GM19395 (cell line): ENCODE measurements at regions not wholly inside any gene's neighbourhood (a gene's known extent, or its start where the extent isn't known, plus 50 kb on each side); places are given as distances from the start of the nearest gene placed in this dataset.
A peak's percentile ranks its signal among the peaks of the same experiment; 100 is the strongest.
"Not testable (repeated sequence)": the region's sequence is repeated elsewhere in the genome, so short reads cannot be mapped to it uniquely, and the experiment has no call there.

Experiments used
- ATAC-seq: cut with Tn5 transposase; IDR thresholded peaks from one replicate; pipeline ENCODE4 v1.9.1; 2021; ENCODE audit warnings: mild to moderate bottlenecking, moderate library complexity; ENCODE audit not compliant: unreplicated experiment

GRCh38 chr7:124257638-124258308 lies 224.9 kb upstream of the TMEM229A start:
- ATAC-seq = peak; percentile 55

- ATAC-seq = no peak
Measured at GRCh38 chr7:124255041-124255655, 222.3 kb upstream of the TMEM229A start.

- ATAC-seq = no peak
Measured at GRCh38 chr7:124254396-124254795, 221.5 kb upstream of the TMEM229A start.

DNA sequence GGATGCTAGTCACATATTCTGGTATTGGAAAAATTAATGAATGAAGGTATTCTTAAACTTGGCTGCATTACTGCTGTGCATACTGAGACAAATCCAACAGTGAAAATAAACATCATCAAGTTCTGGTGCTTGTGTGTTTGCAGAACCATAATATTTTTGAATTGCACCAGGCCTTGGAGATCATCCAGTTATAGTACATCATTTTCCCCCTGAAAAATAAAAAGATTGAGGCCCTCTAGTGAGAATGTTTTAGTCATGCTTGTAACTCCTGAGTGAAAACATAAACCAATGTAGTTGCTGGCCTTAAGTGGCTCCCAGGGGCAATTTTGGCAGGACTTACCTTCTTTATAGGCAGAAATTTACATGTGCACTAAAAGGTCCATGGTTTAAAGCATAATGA lies 218.8 kb upstream of the TMEM229A start:
- no peak for ATAC-seq

DNA sequence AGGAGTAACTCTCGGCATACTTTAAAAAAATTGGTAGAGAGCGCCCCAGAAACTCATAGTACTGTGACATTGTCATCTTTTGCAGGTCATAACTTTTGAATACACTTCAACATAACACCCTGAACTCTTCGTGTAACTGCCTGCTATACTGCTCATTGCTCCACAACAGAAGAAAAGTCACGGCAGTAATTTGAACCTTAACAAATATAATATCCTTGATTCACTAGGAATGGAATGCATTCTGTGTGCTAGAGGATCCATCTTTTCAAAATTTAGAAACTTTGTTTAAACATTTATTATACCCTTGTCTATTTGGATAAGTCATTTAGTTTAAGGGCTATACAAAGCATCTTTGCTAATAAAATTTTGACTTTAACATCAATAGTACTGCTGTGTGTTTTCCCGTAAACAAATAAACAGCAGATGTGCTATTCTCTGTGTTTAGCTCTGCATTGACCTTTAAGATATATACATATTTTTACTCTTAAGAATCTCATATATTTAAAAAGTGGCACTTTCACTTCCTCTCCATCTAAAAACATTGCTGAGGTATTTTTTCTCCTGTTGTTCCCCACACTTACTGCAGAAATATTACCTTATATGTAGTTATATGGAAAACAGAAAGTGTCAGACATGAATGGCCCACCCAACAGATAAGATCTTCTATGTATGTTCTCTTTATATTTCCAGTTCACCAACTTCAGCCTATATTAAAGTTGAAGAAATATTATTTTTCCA lies 217.6 kb upstream of the TMEM229A start:
- no peak for ATAC-seq

GRCh38 chr7:124247691-124248090 lies 214.8 kb upstream of the TMEM229A start:
- ATAC-seq = no peak

DNA sequence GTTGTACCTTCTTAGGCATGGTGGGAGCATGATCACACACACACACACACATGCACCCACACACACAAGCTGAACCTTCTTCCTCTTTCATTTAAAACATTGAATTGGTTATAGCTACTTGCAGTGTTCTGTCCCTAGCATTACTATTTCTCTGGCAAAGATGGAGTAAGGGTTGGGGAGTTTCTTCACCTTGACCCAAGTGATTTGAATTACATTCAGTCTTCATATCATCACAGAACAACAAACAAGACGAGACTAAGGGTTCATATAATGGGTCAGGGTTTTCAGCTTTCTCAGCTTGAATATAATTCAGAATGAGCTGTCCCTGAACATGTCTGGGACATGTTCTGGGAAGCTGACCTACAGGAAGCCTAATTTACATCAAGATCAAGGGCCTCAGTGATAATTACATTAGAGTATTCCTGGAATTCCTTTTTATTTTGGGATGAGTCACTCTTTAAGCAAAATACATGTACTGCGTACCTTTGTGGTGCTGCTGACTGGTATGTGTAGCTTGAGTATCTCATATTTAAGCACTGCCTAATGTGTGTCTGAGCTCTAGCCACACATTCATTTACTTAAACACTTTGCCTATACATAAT lies 213.5 kb upstream of the TMEM229A start:
- no peak for ATAC-seq

- not testable (repeated sequence) for ATAC-seq
Measured at GRCh38 chr7:124244469-124244868, 211.6 kb upstream of the TMEM229A start.

DNA sequence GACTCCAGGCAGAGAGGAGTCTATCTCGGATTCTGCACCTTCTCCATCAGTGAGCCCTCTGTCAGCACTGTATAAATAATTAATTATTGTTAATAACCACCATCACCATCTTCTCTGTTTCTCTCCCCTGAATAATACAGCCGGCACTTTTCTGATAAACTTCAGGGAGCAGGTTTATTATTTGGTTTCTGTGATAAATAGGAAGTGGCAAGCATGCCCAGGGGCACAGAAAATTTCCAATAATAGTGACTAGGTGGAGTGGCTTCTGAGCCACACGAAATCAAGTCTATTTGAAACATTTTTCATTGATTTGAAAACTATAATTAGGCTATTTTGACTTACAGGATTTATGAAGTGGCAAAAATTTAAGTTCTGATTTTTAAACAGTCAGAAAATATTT lies 186.8 kb upstream of the TMEM229A start:
- no peak for ATAC-seq

DNA sequence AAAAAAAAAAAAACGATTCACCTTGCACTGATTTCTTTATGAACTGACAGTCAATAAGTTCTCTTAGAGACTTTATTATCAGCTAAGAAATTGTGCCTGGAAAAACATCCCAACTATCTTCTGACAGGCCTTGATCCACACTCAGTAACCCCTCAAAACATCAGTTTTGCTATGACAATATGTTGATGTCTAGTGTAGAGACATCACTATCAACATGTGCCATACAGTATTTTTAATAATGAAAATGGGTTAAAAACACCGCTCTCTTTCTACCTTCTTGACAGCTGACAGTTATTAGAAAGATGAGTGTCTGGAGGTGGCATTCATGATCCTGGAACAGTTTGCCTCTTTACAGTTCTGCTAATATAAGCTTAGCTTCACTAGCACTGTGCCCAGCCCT lies 175.8 kb upstream of the TMEM229A start:
- ATAC-seq = no peak

GRCh38 chr7:124208173-124208572 lies 175.3 kb upstream of the TMEM229A start:
- no peak for ATAC-seq

DNA sequence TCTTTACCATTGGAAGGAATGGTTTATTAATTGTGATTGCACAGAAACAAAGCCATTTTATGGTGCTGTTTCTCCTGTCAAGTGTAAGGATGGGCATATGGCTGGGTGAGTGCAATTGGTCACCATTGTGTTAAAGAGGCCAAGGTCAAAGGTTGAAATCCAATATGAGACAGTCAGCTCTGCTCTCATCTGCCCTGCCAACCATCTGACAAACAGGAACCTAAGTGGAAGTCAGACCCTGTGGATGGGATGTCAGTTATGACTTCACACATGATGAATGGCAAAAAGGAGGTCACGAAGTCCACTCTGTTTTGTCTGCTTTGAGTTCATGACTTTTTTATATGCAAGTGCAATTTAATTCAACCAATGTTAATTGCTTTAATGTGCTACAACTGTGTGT lies 172.7 kb upstream of the TMEM229A start:
- no peak for ATAC-seq

DNA sequence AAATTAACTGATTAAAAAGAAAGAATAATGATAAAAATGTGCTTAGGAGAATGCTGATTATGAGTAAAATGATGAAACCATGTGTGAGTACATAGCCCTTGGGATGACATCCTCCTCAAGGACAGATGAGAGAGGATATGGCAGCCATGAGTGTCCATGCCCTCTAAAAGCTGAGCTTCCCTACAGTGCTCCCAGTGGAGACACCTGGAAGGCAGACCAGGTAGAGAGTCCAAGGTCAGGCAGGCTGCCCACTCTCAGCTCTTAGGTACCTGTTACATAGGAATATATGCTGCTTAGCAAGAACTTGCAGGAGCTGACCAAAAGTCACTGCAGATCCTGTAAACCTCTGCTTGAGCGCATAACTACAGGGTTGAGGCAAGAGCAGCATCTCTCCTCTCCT lies 169.7 kb upstream of the TMEM229A start:
- ATAC-seq = no peak

- no peak for ATAC-seq
Measured at GRCh38 chr7:124201768-124202349, 169.0 kb upstream of the TMEM229A start.

GRCh38 chr7:124196519-124196918 lies 163.7 kb upstream of the TMEM229A start:
- ATAC-seq = no peak

DNA sequence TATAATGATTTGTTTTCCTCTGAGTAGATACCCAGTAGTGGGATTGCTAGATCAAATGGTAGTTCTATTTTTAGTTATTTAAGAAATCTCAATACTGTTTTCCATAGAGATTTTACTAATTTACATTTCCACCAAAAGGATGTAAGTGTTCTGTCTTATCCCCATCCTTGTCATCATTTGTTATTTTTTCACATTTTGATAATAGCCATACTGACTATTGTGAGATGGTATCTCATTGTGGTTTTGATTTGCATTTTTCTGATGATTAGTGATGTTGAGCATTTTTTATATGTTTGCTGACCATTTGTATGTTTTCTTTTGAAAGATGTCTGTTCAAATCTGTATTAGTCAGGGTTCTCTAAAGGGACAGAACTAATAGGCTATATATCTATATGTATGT lies 160.0 kb upstream of the TMEM229A start:
- ATAC-seq = no peak

DNA sequence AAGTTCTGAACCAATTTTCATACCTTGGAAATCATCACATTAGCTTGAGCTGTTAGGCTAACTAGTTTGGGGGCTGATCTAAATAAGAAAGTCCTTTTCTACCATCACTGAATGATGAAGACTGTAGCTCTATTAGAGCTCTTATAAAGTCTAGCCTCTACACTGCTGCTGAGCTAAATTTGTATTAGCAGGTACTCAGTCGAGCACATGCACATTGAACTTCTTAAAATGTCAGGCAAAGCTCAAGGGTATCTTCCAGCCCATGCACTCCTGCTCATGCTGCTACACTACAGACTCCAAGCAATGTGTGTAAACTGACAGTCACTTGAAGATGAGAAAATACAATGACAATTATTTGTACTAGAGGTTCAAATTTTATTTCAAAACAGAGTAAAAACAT lies 158.8 kb upstream of the TMEM229A start:
- ATAC-seq = no peak

- no peak for ATAC-seq
Measured at GRCh38 chr7:124191030-124191429, 158.2 kb upstream of the TMEM229A start.

DNA sequence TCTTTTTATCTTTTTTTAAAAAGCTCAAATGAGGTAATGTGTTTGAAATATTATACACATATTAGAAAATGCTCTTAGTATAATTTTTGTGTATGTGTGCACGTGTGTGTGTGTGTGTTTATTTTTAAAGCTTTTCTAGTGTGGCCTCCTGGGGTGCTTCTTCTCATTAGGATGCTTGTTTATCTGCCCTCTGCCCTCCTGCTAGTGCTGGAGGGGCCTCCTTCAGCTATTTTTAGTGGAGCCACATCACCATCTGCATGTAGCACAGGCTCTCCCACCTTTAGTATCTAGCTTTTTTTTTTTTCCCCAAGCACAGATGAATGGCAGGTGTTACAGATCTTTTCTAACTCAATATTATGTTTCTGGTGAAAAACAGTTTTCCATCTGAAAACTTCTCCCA lies 155.7 kb upstream of the TMEM229A start:
- no peak for ATAC-seq

DNA sequence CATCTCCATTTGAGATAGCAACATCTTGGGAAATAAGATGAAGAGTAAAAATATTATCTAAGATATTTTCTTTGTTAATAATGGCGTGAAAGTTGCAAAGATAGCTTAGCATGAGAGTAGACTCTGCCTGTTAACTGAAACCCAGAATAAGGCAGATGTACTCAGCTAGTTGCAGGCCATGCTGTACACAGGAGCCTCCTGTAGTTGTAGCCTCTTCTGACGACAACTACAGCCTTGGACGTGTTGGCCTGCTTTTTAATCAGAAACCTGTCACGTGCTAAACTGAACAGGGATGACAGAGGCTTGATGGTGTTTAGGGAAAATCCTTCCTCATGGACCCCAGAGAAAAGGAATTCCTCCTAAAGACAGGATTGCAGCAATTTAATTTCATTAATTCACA lies 155.1 kb upstream of the TMEM229A start:
- no peak for ATAC-seq

- no peak for ATAC-seq
Measured at GRCh38 chr7:124183649-124184048, 150.8 kb upstream of the TMEM229A start.
